ENCODE measurements at regions not wholly inside any gene's neighbourhood (a gene's known extent, or its start where the extent isn't known, plus 50 kb on each side); places are given as distances from the start of the nearest gene placed in this dataset.

GRCh38 chr14:46140445-46140844 is 511.1 kb downstream of the RPL10L start:
- Histone ChIP-seq H3K36me3 (replicated peaks in 1 of 2; ENCODE audit: control insufficient read depth in 1 of 2, insufficient read depth in 2 of 2, low read length in 1 of 2) (no peaks in the 10 kb centered on the region), H3K9me3 (no peaks in the 10 kb centered on the region), H3K27ac (ENCODE audit: low read depth in 2 of 2, low read length in 1 of 2) (no peak overlapping the region), H2AFZ (ENCODE audit: low read depth) (no peak overlapping the region), H3F3A (replicated peaks; ENCODE audit: insufficient read depth) (no peaks in the 10 kb centered on the region), H4K20me1 (ENCODE audit: insufficient read depth) (no peaks in the 10 kb centered on the region), H3K27me3 (ENCODE audit: insufficient read depth) (no peaks in the 10 kb centered on the region), H3K79me2 (ENCODE audit: insufficient read depth) (no peaks in the 10 kb centered on the region), H3K4me2 (no peak overlapping the region), H3K9ac (no peak overlapping the region), H3K9me2 (no peaks in the 10 kb centered on the region), H3K4me1 (ENCODE audit: control insufficient read depth in 1 of 2, insufficient read depth in 2 of 2, low read depth in 1 of 2, low read length in 1 of 2) (no peaks in the 10 kb centered on the region), H3K4me3 (ENCODE audit: low read depth in 2 of 2, low read length in 1 of 2) (no peak overlapping the region)
- DNase-seq: no peak
- CTCF ChIA-PET: no interaction called here
- no peak for TF ChIP-seq USF1 (IDR thresholded peaks at IDR 0.05; ENCODE audit: borderline replicate concordance, low read depth)
- POLR2A ChIA-PET: no interaction called here
- 0% methylated on average over 2 of the region's 2 CpGs for WGBS (ENCODE audit: low lambda C conversion rate)

- no peak for TF ChIP-seq USF1 (IDR thresholded peaks at IDR 0.05; ENCODE audit: borderline replicate concordance, low read depth)
- no peak for TF ChIP-seq SMC3 (IDR thresholded peaks at IDR 0.05; ENCODE audit: low read depth, low read length)
- no peak for TF ChIP-seq RAD21 (IDR thresholded peaks at IDR 0.05; ENCODE audit: low read length)
- no peak for TF ChIP-seq MEF2A (IDR thresholded peaks at IDR 0.05; ENCODE audit: borderline replicate concordance, low read depth)
- no peak for TF ChIP-seq GABPA (IDR thresholded peaks at IDR 0.05; ENCODE audit: low read depth)
- no peak for TF ChIP-seq RXRA (IDR thresholded peaks at IDR 0.05; ENCODE audit: borderline replicate concordance, low read depth)
- TF ChIP-seq REST (IDR thresholded peaks at IDR 0.05; ENCODE audit: low read depth, low read length): no peak
- TF ChIP-seq NRF1 (IDR thresholded peaks at IDR 0.05; ENCODE audit: low read depth, low read length): no peak
- TF ChIP-seq EZH2phosphoT487 (IDR thresholded peaks at IDR 0.05; ENCODE audit: borderline replicate concordance, low read depth): no peak
- no peak for TF ChIP-seq POLR2AphosphoS5 (IDR thresholded peaks at IDR 0.05; ENCODE audit: low read depth, low read length)
- no peak for TF ChIP-seq TAF1 (IDR thresholded peaks at IDR 0.05; ENCODE audit: borderline replicate concordance, low read depth, low read length)
- no peak for TF ChIP-seq USF2 (IDR thresholded peaks at IDR 0.05; ENCODE audit: borderline replicate concordance, low read depth, low read length)
- no peak for TF ChIP-seq IRF3 (IDR thresholded peaks at IDR 0.05; ENCODE audit: low read depth, low read length)
- no peak for TF ChIP-seq TCF12 (IDR thresholded peaks at IDR 0.05)
- no peak for TF ChIP-seq CTCF (IDR thresholded peaks at IDR 0.05)
- TF ChIP-seq RCOR1 (IDR thresholded peaks at IDR 0.05; ENCODE audit: low read length): no peak
- no peak for TF ChIP-seq YY1 (IDR thresholded peaks at IDR 0.05; ENCODE audit: low read depth)
- no peaks in the 10 kb centered on the region for H4K20me1 ChIP-seq (ENCODE audit: insufficient read depth)
- no peak overlapping the region for H3K27ac ChIP-seq (ENCODE audit: low read depth in 2 of 2, low read length in 1 of 2)
- CTCF ChIA-PET: no interaction called here
- WGBS (ENCODE audit: low lambda C conversion rate): 7% methylated on average over 5 of the region's 5 CpGs
- H3F3A ChIP-seq (replicated peaks; ENCODE audit: insufficient read depth): no peaks in the 10 kb centered on the region
- no peak overlapping the region for H3K9ac ChIP-seq
- H3K79me2 ChIP-seq (ENCODE audit: insufficient read depth): no peaks in the 10 kb centered on the region
- no peaks in the 10 kb centered on the region for H3K27me3 ChIP-seq (ENCODE audit: insufficient read depth)
- no peaks in the 10 kb centered on the region for H3K4me1 ChIP-seq (ENCODE audit: control insufficient read depth in 1 of 2, insufficient read depth in 2 of 2, low read depth in 1 of 2, low read length in 1 of 2)
- POLR2A ChIA-PET: no interaction called here
- H3K4me2 ChIP-seq: no peak overlapping the region
- no peak for DNase-seq
- H3K9me3 ChIP-seq: no peaks in the 10 kb centered on the region
- H3K9me2 ChIP-seq: no peaks in the 10 kb centered on the region
- no peaks in the 10 kb centered on the region for H3K36me3 ChIP-seq (replicated peaks in 1 of 2; ENCODE audit: control insufficient read depth in 1 of 2, insufficient read depth in 2 of 2, low read length in 1 of 2)
- no peak overlapping the region for H3K4me3 ChIP-seq (ENCODE audit: low read depth in 2 of 2, low read length in 1 of 2)
- H2AFZ ChIP-seq (ENCODE audit: low read depth): no peak overlapping the region
These were observed 511.9 kb downstream of the RPL10L start for GRCh38 chr14:46139649-46140048.
